GM12875 (cell line): ENCODE measurements at regions not wholly inside any gene's neighbourhood (a gene's known extent, or its start where the extent isn't known, plus 50 kb on each side); places are given as distances from the start of the nearest gene placed in this dataset.

Experiments
- H3K4me3 ChIP-seq: one replicate; pipeline ENCODE4 v1.5.1; 2011; ENCODE audit warnings: low read depth, low read length, control low read depth
- TF ChIP-seq, protein P1 (sequence below): IDR thresholded peaks from 2 replicates; pipeline ENCODE4 v1.5.1; 2011; ENCODE audit warnings: low read depth, mild to moderate bottlenecking, control low read depth, inconsistent platforms, low read length, moderate library complexity, borderline replicate concordance; ENCODE audit not compliant: insufficient read depth

DNA sequence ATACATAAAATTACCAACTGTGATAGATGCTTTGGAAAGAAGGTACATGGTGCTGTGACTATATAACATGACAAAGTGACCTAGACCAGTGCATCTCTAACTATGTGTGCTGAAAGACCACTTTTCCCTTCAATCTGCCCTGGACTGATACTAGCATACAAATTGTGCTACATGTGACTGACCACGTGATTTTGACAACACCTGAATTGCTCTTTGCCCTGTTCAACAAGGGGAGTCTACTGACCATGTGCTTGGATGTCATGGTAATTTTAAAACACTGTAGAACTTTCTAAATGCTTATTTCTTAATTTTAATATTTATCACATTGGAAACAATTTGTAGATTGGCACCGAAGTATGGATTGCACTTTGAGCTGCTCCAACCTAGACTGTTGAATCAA is 142.4 kb downstream of the CAND1 start:
- TF ChIP-seq, protein P1, sequence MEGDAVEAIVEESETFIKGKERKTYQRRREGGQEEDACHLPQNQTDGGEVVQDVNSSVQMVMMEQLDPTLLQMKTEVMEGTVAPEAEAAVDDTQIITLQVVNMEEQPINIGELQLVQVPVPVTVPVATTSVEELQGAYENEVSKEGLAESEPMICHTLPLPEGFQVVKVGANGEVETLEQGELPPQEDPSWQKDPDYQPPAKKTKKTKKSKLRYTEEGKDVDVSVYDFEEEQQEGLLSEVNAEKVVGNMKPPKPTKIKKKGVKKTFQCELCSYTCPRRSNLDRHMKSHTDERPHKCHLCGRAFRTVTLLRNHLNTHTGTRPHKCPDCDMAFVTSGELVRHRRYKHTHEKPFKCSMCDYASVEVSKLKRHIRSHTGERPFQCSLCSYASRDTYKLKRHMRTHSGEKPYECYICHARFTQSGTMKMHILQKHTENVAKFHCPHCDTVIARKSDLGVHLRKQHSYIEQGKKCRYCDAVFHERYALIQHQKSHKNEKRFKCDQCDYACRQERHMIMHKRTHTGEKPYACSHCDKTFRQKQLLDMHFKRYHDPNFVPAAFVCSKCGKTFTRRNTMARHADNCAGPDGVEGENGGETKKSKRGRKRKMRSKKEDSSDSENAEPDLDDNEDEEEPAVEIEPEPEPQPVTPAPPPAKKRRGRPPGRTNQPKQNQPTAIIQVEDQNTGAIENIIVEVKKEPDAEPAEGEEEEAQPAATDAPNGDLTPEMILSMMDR = no peak
- no peak overlapping the region for H3K4me3 ChIP-seq

DNA sequence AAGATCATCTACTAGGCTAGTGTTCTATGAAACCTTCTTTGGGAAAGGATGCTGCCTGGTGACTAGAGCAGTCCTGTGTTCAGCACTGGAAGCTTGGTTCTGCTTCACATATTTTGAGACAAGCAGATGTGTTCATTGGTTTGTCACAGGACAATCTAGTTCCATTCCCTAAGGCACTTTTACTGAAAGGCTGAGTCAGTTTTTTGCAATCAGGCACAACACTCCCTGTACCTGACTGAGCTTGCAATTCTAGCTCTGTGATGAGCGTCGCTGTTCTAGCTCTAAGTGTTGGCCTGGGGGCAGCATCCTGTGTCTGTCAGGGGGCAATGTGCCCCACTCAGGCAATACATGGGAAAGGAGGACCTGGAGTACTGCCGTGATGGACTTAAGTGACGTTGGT is 144.4 kb downstream of the CAND1 start:
- TF ChIP-seq, protein P1 = no peak
- H3K4me3 ChIP-seq = no peak overlapping the region

DNA sequence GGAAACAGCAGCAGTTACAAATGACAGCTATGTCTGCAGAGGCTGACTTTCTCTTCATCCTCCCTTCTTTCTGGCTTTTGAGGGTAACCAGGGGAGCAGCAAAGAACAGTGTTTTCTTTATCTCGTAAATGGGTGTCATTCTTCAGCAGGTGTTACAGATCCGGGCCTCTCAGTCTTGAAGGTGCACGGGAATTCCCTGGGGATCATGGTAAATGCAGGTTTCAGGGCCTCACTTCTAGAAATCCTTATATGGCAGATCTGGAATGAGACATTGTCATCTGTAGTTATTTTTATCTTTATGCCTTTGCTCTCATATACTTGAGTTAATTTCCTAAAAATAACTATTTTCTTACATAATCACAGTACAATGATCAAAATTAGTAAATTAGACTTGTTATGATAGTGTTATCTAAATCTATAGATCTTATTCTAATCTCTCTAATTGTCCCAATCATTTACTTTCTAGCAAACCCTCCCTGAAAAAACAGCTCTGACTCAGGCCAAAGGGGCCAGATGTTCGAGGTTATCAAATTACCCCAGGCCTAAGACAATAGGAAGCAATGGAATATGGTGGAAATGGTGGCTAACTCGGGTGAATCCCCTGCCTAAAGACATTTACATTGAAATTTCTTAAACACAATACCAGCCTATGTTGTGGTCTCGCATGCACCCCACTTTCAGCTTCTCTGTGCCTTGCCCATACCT is 145.0 kb downstream of the CAND1 start:
- no peak overlapping the region for H3K4me3 ChIP-seq
- TF ChIP-seq, protein P1 = no peak

DNA sequence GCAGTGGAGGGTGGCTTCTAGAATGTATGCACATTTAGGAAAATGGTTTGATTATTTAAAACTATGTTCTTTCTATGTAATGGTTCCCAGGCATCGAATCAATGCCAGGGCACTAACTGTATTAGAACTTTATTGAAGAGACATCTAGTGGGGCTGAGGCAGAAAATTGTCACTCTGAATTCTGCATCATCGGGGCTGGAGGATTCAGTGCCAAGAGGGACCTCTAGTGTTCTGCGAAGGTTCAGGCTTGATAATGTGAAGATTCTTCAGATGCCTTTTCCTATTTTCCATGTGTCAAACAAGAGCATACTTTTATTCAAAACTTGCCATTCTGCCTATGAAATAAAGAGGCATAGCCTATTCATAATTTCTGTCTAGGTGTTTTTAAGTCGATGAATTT is 146.3 kb downstream of the CAND1 start:
- TF ChIP-seq, protein P1 = 0 out of 2 replicates have a peak, but pooled peaks have one; percentile 9
- no peak overlapping the region for H3K4me3 ChIP-seq

DNA sequence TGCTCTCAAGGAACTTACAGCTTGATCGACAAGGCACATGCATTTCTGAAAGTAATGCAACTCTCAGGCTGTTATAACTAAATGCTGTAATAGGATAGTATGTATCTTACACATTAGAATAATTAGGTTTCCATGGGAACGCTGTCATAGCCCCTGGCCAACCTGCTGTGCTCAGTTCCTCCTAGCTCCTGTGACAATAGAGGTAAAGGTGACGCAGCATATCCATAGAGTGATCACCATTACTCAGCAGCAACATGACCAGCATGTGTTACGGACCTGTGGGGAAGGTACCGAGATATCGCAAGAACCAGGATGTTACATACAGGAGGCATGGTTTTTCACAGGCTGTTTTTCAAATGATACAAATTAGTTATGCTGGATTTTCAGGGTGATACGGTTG is 150.7 kb downstream of the CAND1 start:
- TF ChIP-seq, protein P1 = no peak

DNA sequence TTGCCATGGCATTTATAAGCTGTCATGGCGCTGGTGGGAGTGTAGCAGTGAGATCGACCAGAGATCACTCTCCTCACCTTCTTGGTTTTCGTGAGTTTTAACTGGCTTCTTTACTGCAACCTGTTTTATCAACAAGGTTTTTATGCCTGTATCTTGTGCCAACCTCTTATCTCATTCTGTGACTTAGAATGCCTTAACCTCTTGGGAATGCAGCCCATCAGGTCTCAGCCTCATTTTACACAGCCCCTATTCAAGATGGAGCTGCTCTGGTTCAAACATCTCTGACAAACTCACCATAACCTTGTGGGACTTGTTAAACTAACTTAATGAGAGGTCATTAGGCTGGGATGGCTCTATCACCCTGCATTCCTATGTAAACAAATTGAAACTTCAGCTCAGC is 151.3 kb downstream of the CAND1 start:
- no peak overlapping the region for H3K4me3 ChIP-seq
- TF ChIP-seq, protein P1 = no peak

More for the DNA sequence above, 150.7 kb downstream of the CAND1 start:
- no peak overlapping the region for H3K4me3 ChIP-seq

DNA sequence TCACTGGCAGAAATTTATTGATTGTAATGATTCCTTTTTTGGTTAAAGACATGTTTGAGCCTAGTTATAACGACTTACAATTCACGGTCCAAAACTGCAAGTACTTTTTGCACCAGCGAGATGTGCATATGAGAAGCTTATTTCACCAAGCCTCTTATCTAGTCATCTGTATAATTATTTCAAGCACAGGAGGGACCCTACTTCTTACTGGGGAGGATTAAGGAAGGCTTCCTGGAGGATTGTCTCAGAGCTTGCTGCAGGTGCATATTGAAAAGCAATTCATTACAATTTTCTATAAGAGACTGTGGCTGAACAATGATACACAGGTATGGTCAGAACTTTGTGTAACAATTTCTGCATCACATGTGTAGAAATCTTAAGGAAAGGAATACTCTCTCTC is 152.9 kb downstream of the CAND1 start:
- TF ChIP-seq, protein P1 = no peak
- no peak overlapping the region for H3K4me3 ChIP-seq
